ENCODE measurements at regions not wholly inside any gene's neighbourhood (a gene's known extent, or its start where the extent isn't known, plus 50 kb on each side); places are given as distances from the start of the nearest gene placed in this dataset.

GRCh38 chr12:34394211-34395055, 372.1 kb downstream of the ALG10 start:
- no TSS peak for BruUV-seq (replicated peaks)
- H3K4me1 Mint-ChIP-seq (ENCODE audit: low read depth, unreplicated experiment): no peaks in the 10 kb centered on the region
- CTCF ChIA-PET: no interaction called here
- DNase-seq: no peak
- no peak overlapping the region for H3K4me3 Mint-ChIP-seq (ENCODE audit: low read depth, unreplicated experiment)
- H3K27me3 Mint-ChIP-seq (ENCODE audit: unreplicated experiment): no peaks in the 10 kb centered on the region
- TF ChIP-seq CTCF (IDR thresholded peaks at IDR 0.05; ENCODE audit: unreplicated experiment): no peak
- intact Hi-C loops (cut with micrococcal nuclease; ENCODE audit: unreplicated experiment): no loop called here
- no peaks in the 10 kb centered on the region for H3K36me3 Mint-ChIP-seq (ENCODE audit: insufficient read depth, unreplicated experiment)
- no peak overlapping the region for H3K27ac Mint-ChIP-seq (ENCODE audit: unreplicated experiment)
- peaks cover 2% of the 10 kb centered on the region for H3K9me3 Mint-ChIP-seq (ENCODE audit: low read depth, unreplicated experiment)

- no TSS peak for BruUV-seq (replicated peaks)
- CTCF ChIA-PET: no interaction called here
- Mint-ChIP-seq H3K36me3 (ENCODE audit: insufficient read depth, unreplicated experiment) (no peaks in the 10 kb centered on the region), H3K4me1 (ENCODE audit: low read depth, unreplicated experiment) (no peaks in the 10 kb centered on the region), H3K27me3 (ENCODE audit: unreplicated experiment) (no peaks in the 10 kb centered on the region), H3K4me3 (ENCODE audit: low read depth, unreplicated experiment) (no peak overlapping the region), H3K27ac (ENCODE audit: unreplicated experiment) (no peak overlapping the region), H3K9me3 (ENCODE audit: low read depth, unreplicated experiment) (peaks cover 2% of the 10 kb centered on the region)
- no peak for DNase-seq
- TF ChIP-seq CTCF (IDR thresholded peaks at IDR 0.05; ENCODE audit: unreplicated experiment): no peak
- intact Hi-C loops (cut with micrococcal nuclease; ENCODE audit: unreplicated experiment): no loop called here
Observed at GRCh38 chr12:34395056-34396005, 373.0 kb downstream of the ALG10 start.

- intact Hi-C loops (cut with micrococcal nuclease; ENCODE audit: unreplicated experiment): no loop called here
- CTCF ChIA-PET: no interaction called here
- Mint-ChIP-seq H3K27ac (ENCODE audit: unreplicated experiment) (no peak overlapping the region), H3K36me3 (ENCODE audit: insufficient read depth, unreplicated experiment) (no peaks in the 10 kb centered on the region), H3K27me3 (ENCODE audit: unreplicated experiment) (no peaks in the 10 kb centered on the region), H3K4me1 (ENCODE audit: low read depth, unreplicated experiment) (no peaks in the 10 kb centered on the region), H3K4me3 (ENCODE audit: low read depth, unreplicated experiment) (no peak overlapping the region), H3K9me3 (ENCODE audit: low read depth, unreplicated experiment) (peaks cover 8% of the 10 kb centered on the region)
- BruUV-seq (replicated peaks): no TSS peak
- DNase-seq: no peak
- TF ChIP-seq CTCF (IDR thresholded peaks at IDR 0.05; ENCODE audit: unreplicated experiment): no peak
Observed at GRCh38 chr12:34396006-34396860, 373.9 kb downstream of the ALG10 start.

All from Calu3 (cell line).